ENCODE measurements at regions not wholly inside any gene's neighbourhood (a gene's known extent, or its start where the extent isn't known, plus 50 kb on each side); places are given as distances from the start of the nearest gene placed in this dataset.

GRCh38 chr21:35150562-35151226 is 101.6 kb upstream of the RUNX1 start:
- Histone ChIP-seq H3K9ac (ENCODE audit: insufficient read depth, low read depth, low read length) (no peak overlapping the region), H4K20me1 (ENCODE audit: insufficient read depth, low read length) (no peaks in the 10 kb centered on the region), H3K4me1 (ENCODE audit: insufficient read depth, low read length) (no peaks in the 10 kb centered on the region), H3K4me3 (replicated peaks in 1 of 3; ENCODE audit: insufficient read depth in 1 of 3, low read depth in 2 of 3, low read length in 3 of 3) (no peak overlapping the region), H2AFZ (ENCODE audit: low read length) (no peak overlapping the region), H3K36me3 (replicated peaks in 1 of 2; ENCODE audit: control insufficient read depth in 1 of 2, insufficient read depth in 2 of 2, low read length in 2 of 2) (no peaks in the 10 kb centered on the region), H3K79me2 (ENCODE audit: insufficient read depth, low read length) (no peaks in the 10 kb centered on the region), H3K4me2 (ENCODE audit: low read depth, low read length) (no peak overlapping the region), H3K9me3 (ENCODE audit: low read length) (no peaks in the 10 kb centered on the region), H3K27me3 (ENCODE audit: control insufficient read depth in 1 of 2, insufficient read depth in 2 of 2, low read length in 2 of 2) (no peaks in the 10 kb centered on the region), H3K27ac (ENCODE audit: extremely low read length, insufficient read depth, low read length) (no peak overlapping the region)
- TF ChIP-seq CHD4 (IDR thresholded peaks at IDR 0.05; ENCODE audit: borderline replicate concordance, low read length) (no peak), TEF (CRISPR knock-in tag; IDR thresholded peaks at IDR 0.05) (no peak), HDAC1 (CRISPR knock-in tag; IDR thresholded peaks at IDR 0.05) (no peak), ZNF550 (CRISPR knock-in tag; IDR thresholded peaks at IDR 0.05; ENCODE audit: borderline replicate concordance) (no peak), ZNF720 (CRISPR knock-in tag; IDR thresholded peaks at IDR 0.05) (no peak), KLF6 (CRISPR knock-in tag; IDR thresholded peaks at IDR 0.05) (no peak), ZNF75D (CRISPR knock-in tag; IDR thresholded peaks at IDR 0.05; ENCODE audit: borderline replicate concordance) (no peak), FOXP1 (IDR thresholded peaks at IDR 0.05) (no peak), FOXP1 (CRISPR knock-in tag; IDR thresholded peaks at IDR 0.05) (no peak), TEAD2 (CRISPR knock-in tag; IDR thresholded peaks at IDR 0.05) (no peak), ZNF501 (CRISPR knock-in tag; IDR thresholded peaks at IDR 0.05) (no peak), AKAP8 (CRISPR knock-in tag; IDR thresholded peaks at IDR 0.05) (no peak), TOE1 (CRISPR knock-in tag; IDR thresholded peaks at IDR 0.05) (no peak), SIN3A (IDR thresholded peaks at IDR 0.05; ENCODE audit: borderline replicate concordance, low read depth, low read length) (no peak), TAF15 (IDR thresholded peaks at IDR 0.05; ENCODE audit: low read depth, low read length, poor library complexity, severe bottlenecking) (no peak), ZNF816 (CRISPR knock-in tag; IDR thresholded peaks at IDR 0.05; ENCODE audit: borderline replicate concordance) (no peak), CBX5 (CRISPR knock-in tag; IDR thresholded peaks at IDR 0.05; ENCODE audit: borderline replicate concordance) (no peak), ZNF296 (CRISPR knock-in tag; conservative IDR thresholded peaks at IDR 0.05) (no peak)
- TF ChIP-seq, protein P1, sequence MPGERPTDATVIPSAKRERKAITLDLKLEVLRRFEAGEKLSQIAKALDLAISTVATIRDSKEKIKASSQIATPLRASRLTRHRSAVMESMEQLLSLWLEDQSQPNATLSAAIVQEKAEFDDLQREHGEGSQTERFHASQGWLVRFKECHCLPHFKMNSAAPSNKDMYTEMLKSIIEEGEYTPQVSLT (CRISPR knock-in tag; IDR thresholded peaks at IDR 0.05; ENCODE audit: borderline replicate concordance, low read depth): no peak
- TF ChIP-seq, protein P2, sequence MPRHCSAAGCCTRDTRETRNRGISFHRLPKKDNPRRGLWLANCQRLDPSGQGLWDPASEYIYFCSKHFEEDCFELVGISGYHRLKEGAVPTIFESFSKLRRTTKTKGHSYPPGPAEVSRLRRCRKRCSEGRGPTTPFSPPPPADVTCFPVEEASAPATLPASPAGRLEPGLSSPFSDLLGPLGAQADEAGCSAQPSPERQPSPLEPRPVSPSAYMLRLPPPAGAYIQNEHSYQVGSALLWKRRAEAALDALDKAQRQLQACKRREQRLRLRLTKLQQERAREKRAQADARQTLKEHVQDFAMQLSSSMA (CRISPR knock-in tag; IDR thresholded peaks at IDR 0.05): no peak
- TF ChIP-seq, protein P3, sequence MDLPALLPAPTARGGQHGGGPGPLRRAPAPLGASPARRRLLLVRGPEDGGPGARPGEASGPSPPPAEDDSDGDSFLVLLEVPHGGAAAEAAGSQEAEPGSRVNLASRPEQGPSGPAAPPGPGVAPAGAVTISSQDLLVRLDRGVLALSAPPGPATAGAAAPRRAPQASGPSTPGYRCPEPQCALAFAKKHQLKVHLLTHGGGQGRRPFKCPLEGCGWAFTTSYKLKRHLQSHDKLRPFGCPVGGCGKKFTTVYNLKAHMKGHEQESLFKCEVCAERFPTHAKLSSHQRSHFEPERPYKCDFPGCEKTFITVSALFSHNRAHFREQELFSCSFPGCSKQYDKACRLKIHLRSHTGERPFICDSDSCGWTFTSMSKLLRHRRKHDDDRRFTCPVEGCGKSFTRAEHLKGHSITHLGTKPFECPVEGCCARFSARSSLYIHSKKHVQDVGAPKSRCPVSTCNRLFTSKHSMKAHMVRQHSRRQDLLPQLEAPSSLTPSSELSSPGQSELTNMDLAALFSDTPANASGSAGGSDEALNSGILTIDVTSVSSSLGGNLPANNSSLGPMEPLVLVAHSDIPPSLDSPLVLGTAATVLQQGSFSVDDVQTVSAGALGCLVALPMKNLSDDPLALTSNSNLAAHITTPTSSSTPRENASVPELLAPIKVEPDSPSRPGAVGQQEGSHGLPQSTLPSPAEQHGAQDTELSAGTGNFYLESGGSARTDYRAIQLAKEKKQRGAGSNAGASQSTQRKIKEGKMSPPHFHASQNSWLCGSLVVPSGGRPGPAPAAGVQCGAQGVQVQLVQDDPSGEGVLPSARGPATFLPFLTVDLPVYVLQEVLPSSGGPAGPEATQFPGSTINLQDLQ (CRISPR knock-in tag; IDR thresholded peaks at IDR 0.05): no peak
- intact Hi-C loops (cut with micrococcal nuclease; ENCODE audit: unreplicated experiment) (no loop called here), in situ Hi-C loops (cut with HindIII; ENCODE audit: extremely low pct_ligation_motif_present, low pct_unique_long_range_greater_than_20kb) (no loop called here)
- WGBS (ENCODE audit: low lambda C conversion rate): 31% methylated on average over 2 of the region's 2 CpGs
- FAIRE-seq (no peak), ATAC-seq (no peak), DNase-seq (ENCODE audit: low spot score) (no peak)
- no TSS peak for BruUV-seq (replicated peaks)
- ChIA-PET POLR2A (no interaction called here), CTCF (ENCODE audit: low intra/inter-chr PET ratio, low total read pairs) (no interaction called here)

Measured in HepG2 (cell line).